Upper lobe of left lung (tissue), 6 donors: ENCODE measurements at regions not wholly inside any gene's neighbourhood (a gene's known extent, or its start where the extent isn't known, plus 50 kb on each side); places are given as distances from the start of the nearest gene placed in this dataset.

Experiments
- ATAC-seq, 2 donors: fragments of 200-7000 bp; cut with Tn5 transposase; one replicate each; pipeline ENCODE4 v1.9.1; 2022; ENCODE audit warnings: mild to moderate bottlenecking in 2 of 2, moderate library complexity in 2 of 2; ENCODE audit not compliant: low FRiP score in 2 of 2
- DNase-seq, 2 donors: peaks; one replicate each; pipeline ENCODE4 v3.0.0-alpha.2; 2019 to 2020
- H3K27ac ChIP-seq, 4 donors: fragments of 200-600 bp; sonication (generic); one replicate each; pipeline ENCODE4 v1.5.1; 2016 to 2019
- H3K27me3 ChIP-seq, 4 donors: fragments of 200-600 bp; sonication (generic); one replicate each; pipeline ENCODE4 v1.5.1; 2017 to 2019
- H3K36me3 ChIP-seq, 4 donors: fragments of 200-600 bp; sonication (generic); one replicate each; pipeline ENCODE4 v1.5.1; 2016 to 2019
- H3K4me1 ChIP-seq, 4 donors: fragments of 200-600 bp; sonication (generic); one replicate each; pipeline ENCODE4 v1.5.1; 2018 to 2019
- H3K4me3 ChIP-seq, 4 donors: fragments of 200-600 bp; sonication (generic); one replicate each; pipeline ENCODE4 v1.5.1; 2017 to 2019; ENCODE audit warnings: mild to moderate bottlenecking in 2 of 4, moderate library complexity in 1 of 4
- H3K9me3 ChIP-seq, 4 donors: fragments of 200-600 bp; sonication (generic); one replicate each; pipeline ENCODE4 v1.5.1; 2018 to 2019
- EP300 ChIP-seq, 4 donors: sonication (generic); formaldehyde crosslinking; IDR thresholded peaks; one replicate each; pipeline ENCODE4 v1.5.1; 2017; ENCODE audit warnings: antibody characterized with exemption in 4 of 4, control low read depth in 2 of 4
- POLR2A ChIP-seq, 4 donors: fragments of 450-650 bp; IDR thresholded peaks; one replicate each; pipeline ENCODE4 v1.5.1; 2016 to 2017; ENCODE audit warnings: antibody characterized with exemption in 4 of 4, mild to moderate bottlenecking in 2 of 4
- POLR2AphosphoS5 ChIP-seq, 2 donors: sonication (generic); formaldehyde crosslinking; IDR thresholded peaks; one replicate each; pipeline ENCODE4 v1.5.1; 2017; ENCODE audit warnings: antibody characterized with exemption in 2 of 2
- WGBS, 2 donors: methylation state at CpG; one replicate each; pipeline ENCODE4 v1.1.5; 2017 to 2018; 5-methylcytosine and 5-hydroxymethylcytosine counted together
- TF ChIP-seq, protein P1 (sequence below), 6 experiments: fragments of 450-650 bp in 4 of 6; fragments of 200-600 bp in 2 of 6; sonication (generic) in 2 of 6; IDR thresholded peaks; one replicate each; pipeline ENCODE4 v1.5.1; 2016 to 2019; ENCODE audit warnings: antibody characterized with exemption in 6 of 6
- donor health status: DM: no; HTN: no; CAD: no; lungs with moderate emphysema.
- donor health status: DM: no; HTN: yes; CAD: no; lungs with severe emphysema.

DNA sequence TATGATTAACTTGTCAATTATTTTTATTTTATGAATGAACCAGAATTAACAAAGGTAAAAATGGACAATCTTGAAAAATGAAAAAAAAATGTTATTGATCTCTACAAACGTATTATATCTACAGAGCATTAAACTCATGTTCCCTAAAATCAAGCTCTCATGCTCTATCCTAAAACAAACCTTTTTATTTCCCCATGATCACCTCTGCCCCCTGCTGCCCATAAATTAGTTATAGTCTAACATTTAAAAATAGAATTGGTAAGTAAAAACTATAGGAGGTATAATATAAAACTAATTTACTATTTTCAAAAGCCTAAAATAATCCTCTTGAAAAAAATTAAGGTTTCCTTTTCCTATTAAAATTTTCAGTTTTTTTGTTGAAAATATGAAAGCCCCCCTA lies 168.0 kb upstream of the POU5F2 start:
- Histone ChIP-seq H3K4me3 (no peak overlapping the region), H3K27ac (no peak overlapping the region), H3K9me3 (no peaks in the 10 kb centered on the region), H3K36me3 (no peaks in the 10 kb centered on the region), H3K4me1 (no peaks in the 10 kb centered on the region), H3K27me3 (no peaks in the 10 kb centered on the region)
- 65 to 82% methylated on average over 1 of the region's 1 CpG for WGBS, 2 donors
- ATAC-seq (no peak), DNase-seq (no peak)
- TF ChIP-seq, protein P1, sequence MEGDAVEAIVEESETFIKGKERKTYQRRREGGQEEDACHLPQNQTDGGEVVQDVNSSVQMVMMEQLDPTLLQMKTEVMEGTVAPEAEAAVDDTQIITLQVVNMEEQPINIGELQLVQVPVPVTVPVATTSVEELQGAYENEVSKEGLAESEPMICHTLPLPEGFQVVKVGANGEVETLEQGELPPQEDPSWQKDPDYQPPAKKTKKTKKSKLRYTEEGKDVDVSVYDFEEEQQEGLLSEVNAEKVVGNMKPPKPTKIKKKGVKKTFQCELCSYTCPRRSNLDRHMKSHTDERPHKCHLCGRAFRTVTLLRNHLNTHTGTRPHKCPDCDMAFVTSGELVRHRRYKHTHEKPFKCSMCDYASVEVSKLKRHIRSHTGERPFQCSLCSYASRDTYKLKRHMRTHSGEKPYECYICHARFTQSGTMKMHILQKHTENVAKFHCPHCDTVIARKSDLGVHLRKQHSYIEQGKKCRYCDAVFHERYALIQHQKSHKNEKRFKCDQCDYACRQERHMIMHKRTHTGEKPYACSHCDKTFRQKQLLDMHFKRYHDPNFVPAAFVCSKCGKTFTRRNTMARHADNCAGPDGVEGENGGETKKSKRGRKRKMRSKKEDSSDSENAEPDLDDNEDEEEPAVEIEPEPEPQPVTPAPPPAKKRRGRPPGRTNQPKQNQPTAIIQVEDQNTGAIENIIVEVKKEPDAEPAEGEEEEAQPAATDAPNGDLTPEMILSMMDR (IDR thresholded peaks at IDR 0.05), result no peak
- TF ChIP-seq POLR2AphosphoS5 (IDR thresholded peaks at IDR 0.05) (no peak), EP300 (IDR thresholded peaks at IDR 0.05) (no peak), POLR2A (IDR thresholded peaks at IDR 0.05) (no peak)

- ATAC-seq, result no peak
- no peak for DNase-seq
- WGBS, 2 donors, result 93 to 97% methylated on average over 1 of the region's 1 CpG
- Histone ChIP-seq H3K4me3 (no peak overlapping the region), H3K9me3 (no peaks in the 10 kb centered on the region), H3K4me1 (no peaks in the 10 kb centered on the region), H3K27me3 (no peaks in the 10 kb centered on the region), H3K27ac (no peak overlapping the region), H3K36me3 (no peaks in the 10 kb centered on the region)
- TF ChIP-seq EP300 (IDR thresholded peaks at IDR 0.05) (no peak), POLR2A (IDR thresholded peaks at IDR 0.05) (no peak), POLR2AphosphoS5 (IDR thresholded peaks at IDR 0.05) (no peak)
- TF ChIP-seq, protein P1 (IDR thresholded peaks at IDR 0.05), result no peak
Observed at GRCh38 chr5:93904917-93905316, 163.5 kb upstream of the POU5F2 start.

DNA sequence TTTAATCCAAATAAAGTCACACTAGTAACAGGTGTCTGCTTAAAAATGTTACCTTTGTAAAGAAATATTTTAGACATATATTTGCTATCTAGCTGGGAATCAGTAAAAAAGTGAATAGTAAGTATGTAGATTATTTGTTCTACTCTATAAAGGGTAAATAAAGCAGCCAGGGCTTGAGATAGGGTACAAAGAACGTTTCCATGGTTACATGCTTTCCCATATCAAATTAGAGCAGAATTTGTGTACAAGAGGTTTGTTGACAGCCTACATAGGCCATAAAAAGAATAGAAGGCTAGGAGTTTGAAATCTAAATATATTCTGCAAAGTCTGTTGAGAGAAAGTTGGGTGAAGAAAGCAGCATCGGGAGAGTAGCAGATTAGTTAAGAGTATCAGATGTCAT lies 160.9 kb upstream of the POU5F2 start:
- no peaks in the 10 kb centered on the region for H3K27me3 ChIP-seq
- no peaks in the 10 kb centered on the region for H3K4me1 ChIP-seq
- no peaks in the 10 kb centered on the region for H3K9me3 ChIP-seq
- no peak overlapping the region for H3K27ac ChIP-seq
- no peak overlapping the region for H3K4me3 ChIP-seq
- TF ChIP-seq POLR2AphosphoS5 (IDR thresholded peaks at IDR 0.05), result no peak
- no peak for TF ChIP-seq EP300 (IDR thresholded peaks at IDR 0.05)
- no peak for TF ChIP-seq POLR2A (IDR thresholded peaks at IDR 0.05)
- TF ChIP-seq, protein P1 (IDR thresholded peaks at IDR 0.05), result no peak
- H3K36me3 ChIP-seq, result no peaks in the 10 kb centered on the region
- WGBS, 2 donors, result 82 to 85% methylated on average over 2 of the region's 2 CpGs
- no peak for ATAC-seq
- no peak for DNase-seq

GRCh38 chr5:93899026-93899600 lies 157.7 kb upstream of the POU5F2 start:
- H3K9me3 ChIP-seq, result no peaks in the 10 kb centered on the region
- no peaks in the 10 kb centered on the region for H3K4me1 ChIP-seq
- H3K36me3 ChIP-seq, result no peaks in the 10 kb centered on the region
- ATAC-seq (no peak), DNase-seq (no peak)
- TF ChIP-seq POLR2AphosphoS5 (IDR thresholded peaks at IDR 0.05), result no peak
- TF ChIP-seq POLR2A (IDR thresholded peaks at IDR 0.05), result no peak
- TF ChIP-seq, protein P1 (IDR thresholded peaks at IDR 0.05), result peak in 2 of 6 experiments; percentile 11 to 28
- TF ChIP-seq EP300 (IDR thresholded peaks at IDR 0.05), result no peak
- H3K27ac ChIP-seq, result no peak overlapping the region
- H3K27me3 ChIP-seq, result no peaks in the 10 kb centered on the region
- no peak overlapping the region for H3K4me3 ChIP-seq
- WGBS, 2 donors, result 92 to 97% methylated on average over 1 of the region's 1 CpG
